ENCODE measurements at regions not wholly inside any gene's neighbourhood (a gene's known extent, or its start where the extent isn't known, plus 50 kb on each side); places are given as distances from the start of the nearest gene placed in this dataset.
A peak's percentile ranks its signal among the peaks of the same experiment; 100 is the strongest.

DNA sequence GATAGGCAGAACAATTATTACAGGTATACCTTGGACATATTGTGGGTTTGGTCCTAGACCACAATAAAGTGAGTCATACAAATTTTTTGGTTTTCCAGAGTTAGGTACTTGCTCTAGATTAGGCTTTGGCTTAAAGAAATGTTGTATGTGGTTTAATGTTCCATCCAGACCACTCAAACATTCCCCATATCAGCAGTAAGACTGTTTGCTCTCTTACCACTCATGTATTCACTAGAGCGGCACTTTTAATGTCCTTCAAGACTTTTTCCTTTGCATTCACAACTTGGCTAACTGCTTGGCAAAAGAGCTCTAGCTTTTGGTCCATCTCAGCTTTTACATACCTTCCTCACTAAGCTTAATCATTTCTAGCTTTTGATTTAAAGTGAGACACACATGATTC is 250.5 kb upstream of the SETMAR start:
- H3K9me3 Mint-ChIP-seq, result peaks cover 0 to 3% (median 0%) of the 10 kb centered on the region in 7 donors
- Histone ChIP-seq H3K79me2 (ENCODE audit: insufficient read depth, low read length) (no peaks in the 10 kb centered on the region), H3K27me3 (ENCODE audit: control insufficient read depth in 2 of 2, insufficient read depth in 2 of 2, low read length in 2 of 2) (no peaks in the 10 kb centered on the region), H3K27ac (ENCODE audit: low read depth in 1 of 2, low read length in 2 of 2) (no peak overlapping the region), H3K9me3 (replicated peaks in 1 of 2; ENCODE audit: control insufficient read depth in 1 of 2, insufficient read depth in 1 of 2, low read length in 2 of 2) (peaks cover 0 to 5% of the 10 kb centered on the region in 2 donors), H3K36me3 (replicated peaks in 1 of 2; ENCODE audit: control insufficient read depth in 1 of 2, insufficient read depth in 2 of 2, low read length in 2 of 2) (no peaks in the 10 kb centered on the region), H3K9ac (ENCODE audit: insufficient read depth, low read length, poor library complexity, severe bottlenecking) (no peak overlapping the region), H2AFZ (ENCODE audit: insufficient read depth, low read depth, low read length, poor library complexity, severe bottlenecking) (no peak overlapping the region), H3K4me2 (replicated peaks; ENCODE audit: extremely low read depth, low read length, poor library complexity, severe bottlenecking) (no peak overlapping the region), H3K4me3 (replicated peaks in 1 of 3; ENCODE audit: low read depth in 2 of 3, low read length in 3 of 3) (no peak overlapping the region), H3K4me1 (ENCODE audit: control insufficient read depth in 1 of 2, insufficient read depth in 2 of 2, low read length in 2 of 2) (no peaks in the 10 kb centered on the region), H4K20me1 (ENCODE audit: insufficient read depth, low read length) (no peaks in the 10 kb centered on the region)
- no peak for DNase-seq
- WGBS (ENCODE audit: insufficient coverage), result 100% methylated on average over 1 of the region's 1 CpG
- peak overlapping the region in 1 of 7 donors; percentile 54 for H3K27ac Mint-ChIP-seq
- no peaks in the 10 kb centered on the region for H3K27me3 Mint-ChIP-seq (ENCODE audit: low read depth in 3 of 3)
- intact Hi-C loops (cut with micrococcal nuclease), result no loop called here
- H3K36me3 Mint-ChIP-seq, result no peaks in the 10 kb centered on the region
- H3K4me1 Mint-ChIP-seq, result no peaks in the 10 kb centered on the region
- no peak for TF ChIP-seq CTCF (IDR thresholded peaks at IDR 0.05)
- H3K4me3 Mint-ChIP-seq, result no peak overlapping the region

DNA sequence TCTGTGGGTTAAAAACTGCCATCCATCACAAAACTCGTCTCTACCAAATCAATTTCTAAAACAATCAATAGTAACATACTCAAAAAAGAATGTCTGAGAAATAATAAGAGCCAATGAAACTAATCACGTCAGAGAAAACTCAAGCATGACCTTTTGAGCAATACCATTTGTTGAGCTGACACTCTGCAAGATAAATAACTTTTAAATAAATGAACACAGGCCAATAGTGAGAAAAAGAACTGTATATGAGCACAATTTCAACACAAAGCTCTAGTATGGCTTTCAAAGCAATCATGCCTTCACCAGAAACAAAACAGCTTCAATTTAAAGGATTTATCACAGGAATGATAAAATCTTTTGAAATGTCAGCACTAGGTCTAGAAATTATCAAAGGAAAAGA is 249.2 kb upstream of the SETMAR start:
- no peak overlapping the region for H3K4me2 ChIP-seq (replicated peaks; ENCODE audit: extremely low read depth, low read length, poor library complexity, severe bottlenecking)
- Mint-ChIP-seq H3K36me3 (no peaks in the 10 kb centered on the region), H3K4me1 (no peaks in the 10 kb centered on the region), H3K27ac (no peak overlapping the region), H3K4me3 (no peak overlapping the region), H3K9me3 (peaks cover 0 to 3% (median 0%) of the 10 kb centered on the region in 7 donors), H3K27me3 (ENCODE audit: low read depth in 3 of 3) (peaks cover 0 to 1% (median 0%) of the 10 kb centered on the region in 3 donors)
- 80% methylated on average over 1 of the region's 2 CpGs for WGBS (ENCODE audit: insufficient coverage)
- no peak overlapping the region for H2AFZ ChIP-seq (ENCODE audit: insufficient read depth, low read depth, low read length, poor library complexity, severe bottlenecking)
- H3K9ac ChIP-seq (ENCODE audit: insufficient read depth, low read length, poor library complexity, severe bottlenecking), result no peak overlapping the region
- DNase-seq, result no peak
- H3K4me3 ChIP-seq (replicated peaks in 1 of 3; ENCODE audit: low read depth in 2 of 3, low read length in 3 of 3), result no peak overlapping the region
- H4K20me1 ChIP-seq (ENCODE audit: insufficient read depth, low read length), result no peaks in the 10 kb centered on the region
- no peaks in the 10 kb centered on the region for H3K79me2 ChIP-seq (ENCODE audit: insufficient read depth, low read length)
- no peaks in the 10 kb centered on the region for H3K36me3 ChIP-seq (replicated peaks in 1 of 2; ENCODE audit: control insufficient read depth in 1 of 2, insufficient read depth in 2 of 2, low read length in 2 of 2)
- intact Hi-C loops (cut with micrococcal nuclease), result no loop called here
- no peaks in the 10 kb centered on the region for H3K4me1 ChIP-seq (ENCODE audit: control insufficient read depth in 1 of 2, insufficient read depth in 2 of 2, low read length in 2 of 2)
- H3K27ac ChIP-seq (ENCODE audit: low read depth in 1 of 2, low read length in 2 of 2), result no peak overlapping the region
- H3K27me3 ChIP-seq (ENCODE audit: control insufficient read depth in 2 of 2, insufficient read depth in 2 of 2, low read length in 2 of 2), result no peaks in the 10 kb centered on the region
- peaks cover 0 to 5% of the 10 kb centered on the region in 2 donors for H3K9me3 ChIP-seq (replicated peaks in 1 of 2; ENCODE audit: control insufficient read depth in 1 of 2, insufficient read depth in 1 of 2, low read length in 2 of 2)
- TF ChIP-seq CTCF (IDR thresholded peaks at IDR 0.05), result no peak
